ENCODE measurements at regions not wholly inside any gene's neighbourhood (a gene's known extent, or its start where the extent isn't known, plus 50 kb on each side); places are given as distances from the start of the nearest gene placed in this dataset.
"Not testable (repeated sequence)": the region's sequence is repeated elsewhere in the genome, so short reads cannot be mapped to it uniquely, and the experiment has no call there.

DNA sequence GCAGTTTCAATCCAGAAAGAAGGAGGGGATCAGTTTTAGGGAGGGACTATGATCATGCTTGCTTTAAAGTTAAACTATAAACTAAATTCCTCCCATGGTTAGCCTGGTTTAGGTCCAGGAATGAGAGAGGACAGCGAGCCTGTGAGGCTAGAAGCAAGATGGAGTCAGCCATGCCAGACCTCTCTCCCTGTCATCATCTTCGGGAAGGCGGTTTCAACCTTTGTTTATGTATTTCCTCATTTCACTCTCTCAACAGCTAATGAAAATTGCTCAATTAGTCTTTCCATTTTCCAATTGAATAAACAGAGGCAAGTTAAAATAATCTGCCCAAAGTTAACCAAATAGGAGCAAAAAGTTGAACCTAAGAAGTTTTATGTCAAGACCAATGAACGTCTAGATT is 201.5 kb downstream of the KCNJ2 start:
- DNase-seq (ENCODE audit: low spot score) = no peak

GRCh38 chr17:70373369-70373768 is 204.0 kb downstream of the KCNJ2 start:
- DNase-seq (ENCODE audit: low spot score) = no peak

- DNase-seq (ENCODE audit: low spot score) = no peak
Observed at GRCh38 chr17:70374496-70374895, 205.2 kb downstream of the KCNJ2 start.

DNA sequence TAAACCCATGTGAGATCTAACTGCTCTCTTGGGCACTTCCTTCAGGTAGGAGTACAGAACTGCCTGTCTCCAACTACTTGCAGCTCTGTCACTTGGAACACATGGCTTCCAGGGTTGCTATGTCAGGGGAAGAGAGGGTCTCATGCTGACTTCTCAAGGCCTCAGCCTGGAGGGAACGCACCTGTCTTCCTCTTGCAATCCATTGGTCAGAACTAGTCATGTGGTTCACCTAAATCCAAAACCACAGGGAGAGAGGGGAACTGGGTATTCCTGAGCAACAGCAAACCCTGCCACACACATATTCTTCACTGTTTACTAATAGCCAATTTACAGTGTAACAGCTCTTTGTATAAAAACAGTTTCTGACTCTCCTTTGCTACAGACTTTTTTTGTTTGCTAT is 206.1 kb downstream of the KCNJ2 start:
- no peak for DNase-seq (ENCODE audit: low spot score)

GRCh38 chr17:70375813-70376770 is 206.8 kb downstream of the KCNJ2 start:
- DNase-seq (ENCODE audit: low spot score) = no peak

- DNase-seq (ENCODE audit: low spot score) = no peak
Observed at GRCh38 chr17:70377654-70378053, 208.3 kb downstream of the KCNJ2 start.

- DNase-seq (ENCODE audit: low spot score) = no peak
Observed at GRCh38 chr17:70378076-70378475, 208.7 kb downstream of the KCNJ2 start.

DNA sequence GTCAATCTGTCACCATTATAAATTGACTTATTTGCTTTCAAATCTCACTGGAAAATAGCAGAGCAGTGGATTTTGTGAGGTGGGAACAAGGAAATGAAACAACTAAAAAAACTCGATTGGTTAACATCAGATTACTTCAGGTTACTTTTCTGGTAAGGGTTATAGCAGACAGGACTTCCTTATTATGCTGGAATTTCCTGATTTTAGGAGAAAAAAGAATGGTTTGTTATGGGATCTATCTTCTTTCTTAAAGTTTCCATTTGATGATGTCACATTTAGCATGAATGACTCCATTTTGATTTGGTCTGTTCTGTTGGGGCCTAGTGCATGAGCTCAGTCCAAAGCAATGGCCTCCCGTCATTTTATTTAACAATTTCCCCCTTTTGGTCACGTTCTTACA is 210.6 kb downstream of the KCNJ2 start:
- no peak for DNase-seq (ENCODE audit: low spot score)

DNA sequence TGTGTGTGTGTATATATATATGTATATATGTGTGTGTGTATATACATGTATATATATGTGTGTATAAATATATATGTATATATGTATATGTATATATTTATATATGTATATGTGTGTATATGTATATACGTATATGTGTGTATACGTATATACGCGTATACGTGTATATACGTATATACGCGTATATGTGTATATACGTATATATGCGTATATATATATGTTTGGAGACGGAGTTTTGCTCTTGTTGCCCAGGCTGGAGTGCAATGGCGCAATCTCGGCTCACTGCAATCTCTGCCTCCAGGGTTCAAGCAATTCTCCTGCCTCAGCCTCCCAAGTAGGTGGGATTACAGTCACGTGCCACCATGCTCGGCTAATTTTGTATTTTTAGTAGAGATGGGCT is 212.6 kb downstream of the KCNJ2 start:
- DNase-seq (ENCODE audit: low spot score) = not testable (repeated sequence)

- DNase-seq (ENCODE audit: low spot score) = no peak
Observed at GRCh38 chr17:70388326-70388725, 219.0 kb downstream of the KCNJ2 start.

- DNase-seq (ENCODE audit: low spot score) = not testable (repeated sequence)
Observed at GRCh38 chr17:70389232-70389757, 220.0 kb downstream of the KCNJ2 start.

DNA sequence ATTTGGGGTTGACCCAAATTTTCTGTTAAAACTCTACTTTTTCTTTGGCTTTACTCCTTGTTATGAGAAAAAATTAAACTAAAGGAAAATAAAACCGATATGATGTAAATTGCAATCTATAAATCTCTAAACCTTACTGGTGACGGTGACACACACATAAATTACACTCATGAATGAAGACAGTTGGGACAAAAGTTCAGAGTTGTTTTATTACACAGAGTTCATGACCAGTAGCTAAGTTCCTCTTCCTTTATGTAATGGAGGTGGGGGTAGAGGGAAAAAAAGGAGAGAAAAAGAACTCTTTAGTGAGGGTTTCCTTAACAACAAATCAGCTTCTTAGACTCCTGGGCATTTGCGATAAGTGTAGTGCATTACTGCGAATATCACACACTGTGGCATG is 220.7 kb downstream of the KCNJ2 start:
- no peak for DNase-seq (ENCODE audit: low spot score)

DNA sequence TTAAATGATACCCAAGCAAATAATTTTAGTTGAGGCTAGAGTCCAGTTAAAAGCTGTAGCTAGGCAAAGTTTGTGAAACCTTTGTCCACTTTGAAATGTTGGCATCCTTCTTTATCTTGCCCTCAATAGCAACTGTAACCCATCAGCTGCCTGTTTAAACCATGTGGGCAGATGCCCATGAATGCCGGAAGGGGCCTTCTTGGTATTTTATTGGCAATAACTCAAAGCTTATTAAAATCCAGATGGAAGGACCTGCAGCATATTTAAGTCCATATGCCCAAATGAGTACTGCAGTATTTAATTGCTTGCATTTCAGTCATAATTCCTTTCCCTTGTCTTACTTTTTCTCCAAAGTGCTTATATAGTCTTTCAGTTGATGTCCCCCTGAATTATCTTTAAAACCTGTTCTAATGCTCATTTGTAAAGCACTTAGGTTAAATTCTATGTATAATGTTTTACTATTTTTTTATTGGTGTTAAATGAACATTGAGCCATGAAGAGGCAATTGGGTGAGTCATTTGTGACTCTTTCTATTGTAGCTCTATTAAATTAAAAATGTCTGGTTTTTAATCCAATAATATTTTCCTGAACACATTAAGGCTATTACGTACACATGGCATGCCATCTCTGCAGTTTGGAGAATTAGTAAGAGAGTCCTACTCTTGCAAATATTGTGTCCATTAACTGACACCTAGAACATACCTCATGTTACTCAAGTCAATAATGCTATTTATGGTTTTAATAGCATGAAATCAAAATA is 225.3 kb downstream of the KCNJ2 start:
- DNase-seq (ENCODE audit: low spot score) = no peak

DNA sequence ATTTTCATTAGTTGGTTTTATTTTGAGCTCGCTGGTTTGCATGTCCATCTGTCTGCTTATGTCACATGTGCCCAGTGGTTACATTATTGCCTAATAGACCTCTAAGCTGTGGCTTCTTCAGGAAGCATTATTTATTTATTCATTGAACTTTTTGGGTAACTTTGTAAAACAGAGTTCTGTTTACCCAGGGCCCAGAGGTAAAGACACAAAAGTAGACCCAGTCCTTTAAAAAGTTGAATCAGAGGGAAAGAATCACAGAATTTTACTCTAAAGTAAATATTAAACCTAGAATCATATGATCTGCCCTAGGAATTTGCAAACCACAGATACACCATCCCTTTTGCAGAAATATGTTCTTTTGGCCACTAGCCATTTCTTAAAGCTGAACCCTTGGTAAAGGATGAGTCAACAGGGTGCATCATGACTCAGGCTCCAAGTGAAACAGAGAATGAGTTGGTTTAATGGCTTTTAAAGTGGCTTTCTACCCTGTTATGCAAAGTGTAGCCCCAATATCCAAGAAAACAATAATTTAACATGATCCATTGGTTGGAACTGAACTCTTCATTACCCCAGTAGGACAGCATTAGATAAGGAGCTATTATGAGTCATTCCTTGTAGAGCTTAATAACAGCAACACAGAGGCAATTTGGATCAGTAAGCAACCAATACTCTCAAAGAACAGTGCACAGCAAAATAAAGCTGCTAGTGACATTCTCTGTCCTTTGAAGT is 236.3 kb downstream of the KCNJ2 start:
- DNase-seq (ENCODE audit: low spot score) = no peak

GRCh38 chr17:70407506-70407905 is 238.2 kb downstream of the KCNJ2 start:
- DNase-seq (ENCODE audit: low spot score) = no peak

DNA sequence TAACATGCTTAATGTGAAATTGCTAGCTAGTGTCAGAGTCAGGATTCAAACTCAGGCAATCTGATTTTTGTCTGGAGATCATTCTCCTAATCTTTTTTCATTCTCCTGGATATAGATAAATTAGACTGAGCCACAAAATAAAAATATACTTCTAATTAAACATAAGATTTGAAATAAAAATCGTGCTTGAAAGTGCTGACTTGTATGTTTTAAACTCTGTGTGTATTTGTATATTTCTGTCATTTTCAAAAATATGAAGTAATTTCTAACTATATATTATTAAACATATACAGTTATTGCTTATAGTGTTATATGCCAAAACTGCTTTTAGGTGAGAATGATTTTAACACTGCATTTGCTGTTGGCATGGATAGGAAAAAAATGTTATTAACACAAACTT is 239.4 kb downstream of the KCNJ2 start:
- DNase-seq (ENCODE audit: low spot score) = no peak

GRCh38 chr17:70414300-70414699 is 245.0 kb downstream of the KCNJ2 start:
- DNase-seq (ENCODE audit: low spot score) = no peak

- DNase-seq (ENCODE audit: low spot score) = no peak
Observed at GRCh38 chr17:70420861-70421445, 251.6 kb downstream of the KCNJ2 start.

- DNase-seq (ENCODE audit: low spot score) = no peak
Observed at GRCh38 chr17:70422862-70423261, 253.5 kb downstream of the KCNJ2 start.

DNA sequence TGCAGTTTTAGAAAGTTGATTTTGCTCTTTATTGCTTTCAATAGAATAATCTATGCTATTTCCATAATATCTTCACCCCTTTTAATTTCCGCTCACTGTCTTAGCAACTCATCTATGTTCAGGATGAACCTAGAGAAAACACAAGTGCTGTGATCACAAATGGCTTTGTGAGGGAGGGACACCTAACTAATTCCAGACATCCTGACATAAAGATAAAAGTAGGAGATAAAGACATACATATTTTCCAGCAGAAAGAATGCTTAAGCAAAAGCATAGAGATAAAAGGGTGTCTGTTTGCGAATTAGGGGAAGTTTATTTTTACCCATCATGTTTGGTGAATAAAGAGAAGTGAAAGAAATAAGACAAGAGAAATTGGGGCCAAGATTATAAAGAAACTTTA is 254.2 kb downstream of the KCNJ2 start:
- no peak for DNase-seq (ENCODE audit: low spot score)

DNA sequence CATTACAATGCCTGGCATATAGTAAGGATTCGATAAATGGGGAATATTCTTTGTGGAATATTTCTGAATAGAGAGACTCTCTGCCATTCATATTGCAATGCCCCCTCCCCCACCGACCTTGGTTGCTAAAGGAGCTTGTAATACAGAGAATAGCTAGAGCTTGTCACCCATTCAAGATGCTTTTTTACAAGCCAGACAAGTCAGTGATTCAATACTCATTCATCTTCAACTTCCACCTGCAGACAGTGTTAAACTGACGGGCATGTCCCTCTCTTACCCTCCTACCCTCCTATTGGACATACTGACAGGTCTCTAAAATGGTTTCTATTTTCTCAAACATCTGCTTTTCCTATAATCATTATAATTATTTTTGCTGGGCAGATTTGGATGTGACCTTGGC is 257.4 kb downstream of the KCNJ2 start:
- DNase-seq (ENCODE audit: low spot score) = no peak
